CD4-positive, CD25-positive, alpha-beta regulatory T cell (primary cell): ENCODE measurements at regions not wholly inside any gene's neighbourhood (a gene's known extent, or its start where the extent isn't known, plus 50 kb on each side); places are given as distances from the start of the nearest gene placed in this dataset.

Experiments used
- ATAC-seq, 2 donors: fragments of 150-1000 bp; cut with Tn5 transposase; one replicate each; pipeline ENCODE4 v1.10.0; 2021; ENCODE audit warnings: low read depth in 2 of 2, moderate number of reproducible peaks in 2 of 2, moderate library complexity in 1 of 2
- DNase-seq, 3 donors: peaks; one replicate each; pipeline versions ENCODE4 v3.0.0 to v3.0.0-alpha.2; 2012 to 2022; ENCODE audit warnings: mixed read lengths in 1 of 3
- H3K27ac ChIP-seq: one replicate; pipeline ENCODE4 v1.7.0; 2013; ENCODE audit warnings: mild to moderate bottlenecking, low read length; ENCODE audit not compliant: insufficient read depth, poor library complexity, severe bottlenecking
- H3K27me3 ChIP-seq: one replicate; pipeline ENCODE4 v1.7.0; 2013; ENCODE audit warnings: low read length; ENCODE audit not compliant: control insufficient read depth, insufficient read depth
- H3K36me3 ChIP-seq: one replicate; pipeline ENCODE4 v1.7.0; 2013; ENCODE audit warnings: mild to moderate bottlenecking, low read length, moderate library complexity; ENCODE audit not compliant: control insufficient read depth, insufficient read depth
- H3K4me1 ChIP-seq: 2 replicates; pipeline ENCODE4 v1.7.0; 2013; ENCODE audit warnings: mild to moderate bottlenecking, low read length; ENCODE audit not compliant: insufficient read depth, control insufficient read depth, poor library complexity, severe bottlenecking
- H3K4me3 ChIP-seq: one replicate; pipeline ENCODE4 v1.7.0; 2013; ENCODE audit warnings: low read depth, mild to moderate bottlenecking, low read length, moderate library complexity
- H3K9me3 ChIP-seq, 2 experiments: 1 replicate in 1 of 2; 2 replicates in 1 of 2; pipeline ENCODE4 v1.7.0; 2013; ENCODE audit warnings: low read length in 2 of 2, mild to moderate bottlenecking in 1 of 2, moderate library complexity in 1 of 2; ENCODE audit not compliant: control insufficient read depth in 2 of 2
- H3K27ac Mint-ChIP-seq, 3 donors: one replicate each; pipeline ENCODE4 v1.8.0; 2020 to 2022; ENCODE audit warnings: mild to moderate bottlenecking in 3 of 3, mixed read lengths in 3 of 3, moderate library complexity in 2 of 3
- H3K27me3 Mint-ChIP-seq: one replicate; pipeline ENCODE4 v1.8.0; 2022; ENCODE audit warnings: mild to moderate bottlenecking, mixed read lengths
- H3K36me3 Mint-ChIP-seq: one replicate; pipeline ENCODE4 v1.8.0; 2020; ENCODE audit warnings: mixed read lengths
- H3K4me1 Mint-ChIP-seq, 4 donors: one replicate each; pipeline ENCODE4 v1.8.0; 2020 to 2022; ENCODE audit warnings: mixed read lengths in 4 of 4, mild to moderate bottlenecking in 1 of 4
- H3K4me3 Mint-ChIP-seq, 4 donors: one replicate each; pipeline ENCODE4 v1.8.0; 2020 to 2022; ENCODE audit warnings: mild to moderate bottlenecking in 4 of 4, mixed read lengths in 4 of 4, moderate library complexity in 3 of 4
- H3K9me3 Mint-ChIP-seq, 7 donors: one replicate each; pipeline ENCODE4 v1.8.0; 2020 to 2022; ENCODE audit warnings: mixed read lengths in 7 of 7, mild to moderate bottlenecking in 3 of 7, moderate library complexity in 2 of 7

GRCh38 chr5:21661184-21661583, 1192.0 kb downstream of the CDH12 start:
- peaks cover 1 to 18% (median 10%) of the 10 kb centered on the region in 7 donors for H3K9me3 Mint-ChIP-seq
- no peak overlapping the region for H3K4me3 Mint-ChIP-seq
- H3K36me3 Mint-ChIP-seq: no peaks in the 10 kb centered on the region
- peaks cover 3 to 6% of the 10 kb centered on the region in 2 experiments for H3K9me3 ChIP-seq
- H3K27ac ChIP-seq: no peak overlapping the region
- no peaks in the 10 kb centered on the region for H3K4me1 ChIP-seq
- H3K27ac Mint-ChIP-seq: no peak overlapping the region
- H3K27me3 ChIP-seq: no peaks in the 10 kb centered on the region
- ATAC-seq (no peak), DNase-seq (no peak)
- no peaks in the 10 kb centered on the region for H3K4me1 Mint-ChIP-seq
- H3K4me3 ChIP-seq: no peak overlapping the region
- no peaks in the 10 kb centered on the region for H3K27me3 Mint-ChIP-seq
- H3K36me3 ChIP-seq: no peaks in the 10 kb centered on the region

GRCh38 chr5:21654556-21654955, 1198.6 kb downstream of the CDH12 start:
- no peaks in the 10 kb centered on the region for H3K4me1 Mint-ChIP-seq
- no peak for DNase-seq
- H3K36me3 Mint-ChIP-seq: no peaks in the 10 kb centered on the region
- peaks cover 0 to 13% (median 2%) of the 10 kb centered on the region in 7 donors for H3K9me3 Mint-ChIP-seq
- H3K4me3 ChIP-seq: no peak overlapping the region
- no peak for ATAC-seq
- no peaks in the 10 kb centered on the region for H3K4me1 ChIP-seq
- no peaks in the 10 kb centered on the region for H3K9me3 ChIP-seq
- H3K27me3 Mint-ChIP-seq: no peaks in the 10 kb centered on the region
- no peaks in the 10 kb centered on the region for H3K36me3 ChIP-seq
- no peaks in the 10 kb centered on the region for H3K27me3 ChIP-seq
- no peak overlapping the region for H3K4me3 Mint-ChIP-seq
- no peak overlapping the region for H3K27ac Mint-ChIP-seq
- H3K27ac ChIP-seq: no peak overlapping the region

- Mint-ChIP-seq H3K27ac (no peak overlapping the region), H3K4me3 (no peak overlapping the region), H3K4me1 (no peaks in the 10 kb centered on the region), H3K36me3 (no peaks in the 10 kb centered on the region), H3K9me3 (peaks cover 0 to 12% (median 3%) of the 10 kb centered on the region in 7 donors), H3K27me3 (no peaks in the 10 kb centered on the region)
- no peak for ATAC-seq
- no peak for DNase-seq
- no peaks in the 10 kb centered on the region for H3K36me3 ChIP-seq
- no peak overlapping the region for H3K27ac ChIP-seq
- H3K4me3 ChIP-seq: no peak overlapping the region
- H3K27me3 ChIP-seq: no peaks in the 10 kb centered on the region
- H3K4me1 ChIP-seq: no peaks in the 10 kb centered on the region
- no peaks in the 10 kb centered on the region for H3K9me3 ChIP-seq
Measured at GRCh38 chr5:21649969-21650368, 1203.2 kb downstream of the CDH12 start.

- peaks cover 0 to 5% (median 3%) of the 10 kb centered on the region in 7 donors for H3K9me3 Mint-ChIP-seq
- no peak overlapping the region for H3K27ac Mint-ChIP-seq
- H3K4me3 Mint-ChIP-seq: no peak overlapping the region
- H3K27ac ChIP-seq: no peak overlapping the region
- DNase-seq: no peak
- H3K36me3 Mint-ChIP-seq: no peaks in the 10 kb centered on the region
- no peak for ATAC-seq
- H3K9me3 ChIP-seq: no peaks in the 10 kb centered on the region
- no peaks in the 10 kb centered on the region for H3K4me1 Mint-ChIP-seq
- no peaks in the 10 kb centered on the region for H3K36me3 ChIP-seq
- no peak overlapping the region for H3K4me3 ChIP-seq
- H3K27me3 ChIP-seq: no peaks in the 10 kb centered on the region
- no peaks in the 10 kb centered on the region for H3K27me3 Mint-ChIP-seq
- no peaks in the 10 kb centered on the region for H3K4me1 ChIP-seq
Measured at GRCh38 chr5:21646469-21646868, 1206.7 kb downstream of the CDH12 start.

GRCh38 chr5:21644032-21644431, 1209.1 kb downstream of the CDH12 start:
- Histone ChIP-seq H3K27ac (no peak overlapping the region), H3K36me3 (no peaks in the 10 kb centered on the region)
- H3K27ac Mint-ChIP-seq: no peak overlapping the region

GRCh38 chr5:21642312-21642711, 1210.8 kb downstream of the CDH12 start:
- H3K4me3 ChIP-seq: no peak overlapping the region
- Mint-ChIP-seq H3K9me3 (peaks cover 0 to 5% (median 1%) of the 10 kb centered on the region in 7 donors), H3K4me1 (no peaks in the 10 kb centered on the region), H3K27ac (no peak overlapping the region), H3K4me3 (no peak overlapping the region), H3K36me3 (no peaks in the 10 kb centered on the region), H3K27me3 (no peaks in the 10 kb centered on the region)
- DNase-seq: no peak
- H3K27me3 ChIP-seq: no peaks in the 10 kb centered on the region
- no peaks in the 10 kb centered on the region for H3K9me3 ChIP-seq
- no peak for ATAC-seq
- no peaks in the 10 kb centered on the region for H3K4me1 ChIP-seq
- H3K27ac ChIP-seq: no peak overlapping the region
- no peaks in the 10 kb centered on the region for H3K36me3 ChIP-seq

More at GRCh38 chr5:21644032-21644431, 1209.1 kb downstream of the CDH12 start:
- Histone ChIP-seq H3K4me3 (no peak overlapping the region), H3K9me3 (no peaks in the 10 kb centered on the region), H3K27me3 (no peaks in the 10 kb centered on the region), H3K4me1 (no peaks in the 10 kb centered on the region)
- Mint-ChIP-seq H3K4me3 (no peak overlapping the region), H3K27me3 (no peaks in the 10 kb centered on the region), H3K9me3 (peaks cover 0 to 4% (median 0%) of the 10 kb centered on the region in 7 donors), H3K4me1 (no peaks in the 10 kb centered on the region), H3K36me3 (no peaks in the 10 kb centered on the region)
- ATAC-seq (no peak), DNase-seq (no peak)

GRCh38 chr5:21623831-21624230, 1229.3 kb downstream of the CDH12 start:
- H3K4me3 Mint-ChIP-seq: no peak overlapping the region
- DNase-seq: no peak
- H3K9me3 Mint-ChIP-seq: peaks cover 3 to 23% (median 6%) of the 10 kb centered on the region in 7 donors
- H3K36me3 Mint-ChIP-seq: no peaks in the 10 kb centered on the region
- H3K4me3 ChIP-seq: no peak overlapping the region
- no peaks in the 10 kb centered on the region for H3K9me3 ChIP-seq
- H3K36me3 ChIP-seq: no peaks in the 10 kb centered on the region
- no peak overlapping the region for H3K27ac Mint-ChIP-seq
- H3K4me1 ChIP-seq: no peaks in the 10 kb centered on the region
- no peaks in the 10 kb centered on the region for H3K27me3 ChIP-seq
- H3K27me3 Mint-ChIP-seq: no peaks in the 10 kb centered on the region
- no peaks in the 10 kb centered on the region for H3K4me1 Mint-ChIP-seq
- ATAC-seq: no peak
- H3K27ac ChIP-seq: no peak overlapping the region

- H3K36me3 ChIP-seq: no peaks in the 10 kb centered on the region
- Mint-ChIP-seq H3K4me3 (no peak overlapping the region), H3K27me3 (no peaks in the 10 kb centered on the region), H3K27ac (no peak overlapping the region), H3K9me3 (peaks cover 0 to 29% (median 7%) of the 10 kb centered on the region in 7 donors), H3K4me1 (no peaks in the 10 kb centered on the region), H3K36me3 (no peaks in the 10 kb centered on the region)
- no peak overlapping the region for H3K4me3 ChIP-seq
- H3K27me3 ChIP-seq: no peaks in the 10 kb centered on the region
- DNase-seq (no peak), ATAC-seq (no peak)
- no peak overlapping the region for H3K27ac ChIP-seq
- peaks cover 0 to 2% of the 10 kb centered on the region in 2 experiments for H3K9me3 ChIP-seq
- no peaks in the 10 kb centered on the region for H3K4me1 ChIP-seq
Measured at GRCh38 chr5:21615195-21615765, 1237.9 kb downstream of the CDH12 start.
